ENCODE measurements at regions not wholly inside any gene's neighbourhood (a gene's known extent, or its start where the extent isn't known, plus 50 kb on each side); places are given as distances from the start of the nearest gene placed in this dataset.

GRCh38 chr9:29066141-29066640 lies 1492.9 kb upstream of the C9orf72 start:
- TF ChIP-seq CTCF (IDR thresholded peaks at IDR 0.05) (no peak), POLR2A (IDR thresholded peaks at IDR 0.05) (no peak)

All from testis (tissue), 2 donors.